Pancreas (tissue), 10 donors: ENCODE measurements at regions not wholly inside any gene's neighbourhood (a gene's known extent, or its start where the extent isn't known, plus 50 kb on each side); places are given as distances from the start of the nearest gene placed in this dataset.

Experiments used
- ATAC-seq, 4 donors: fragments of 200-7000 bp; cut with Tn5 transposase; one replicate each; pipeline versions ENCODE4 v1.8.0 to v1.9.1; 2020; ENCODE audit warnings: mild to moderate bottlenecking in 4 of 4, moderate library complexity in 4 of 4
- DNase-seq, 6 donors: peaks; one replicate each; pipeline ENCODE4 v3.0.0-alpha.2; 2020
- FAIRE-seq: peaks from 2 replicates; lab custom pipeline; 2012; peaks lifted over from hg19 to GRCh38; lab: Jason Lieb, UNC
- H3K27ac ChIP-seq, 4 donors: fragments of 200-600 bp; sonication (generic); 1 replicate in 3 of 4; 2 replicates in 1 of 4; pipeline versions ENCODE4 v1.5.0 to v1.8.0; 2020
- H3K27me3 ChIP-seq, 4 donors: fragments of 200-600 bp; one replicate each; pipeline ENCODE4 v1.8.0; 2021
- H3K36me3 ChIP-seq, 3 donors: fragments of 200-600 bp; sonication (generic) in 1 of 3; one replicate each; pipeline versions ENCODE4 v1.5.0 to v1.8.0; 2020 to 2021
- H3K4me1 ChIP-seq, 3 donors: fragments of 200-600 bp; one replicate each; pipeline ENCODE4 v1.8.0; 2021
- H3K4me3 ChIP-seq, 4 donors: fragments of 200-600 bp; sonication (generic) in 2 of 4; one replicate each; pipeline versions ENCODE4 v1.5.0 to v1.8.0; 2020 to 2021
- H3K9me3 ChIP-seq, 4 donors: fragments of 200-600 bp; one replicate each; pipeline ENCODE4 v1.8.0; 2021
- WGBS, 2 donors: extraction: QIAGEN DNeasy Blood & Tissue Kit; methylation state at CpG; one replicate each; pipeline ENCODE4 v1.1.7; 2013; 5-methylcytosine and 5-hydroxymethylcytosine counted together
- intact Hi-C, 3 donors: fragments of 100-400 bp; cut with DNase I; formaldehyde crosslinking; loops; one replicate each; pipeline versions ENCODE4 v1.11.1 to v1.14.2; 2022
- TF ChIP-seq, protein P1 (sequence below), 4 donors: fragments of 200-600 bp; sonication (generic) in 3 of 4; IDR thresholded peaks; one replicate each; pipeline versions ENCODE4 v1.5.0 to v1.8.0; 2021; ENCODE audit warnings: antibody characterized with exemption in 4 of 4
- donor health status: healthy with polysubstance abuse.
- donor health status: DM: no; HTN: no; CAD: no; lungs with moderate emphysema.
- donor health status: DM: no; HTN: no; CAD: no.
- donor health status: control.
- donor health status: control.
- donor health status: Bipolar disorder and iron deficiency.
- donor health status: DM: yes; HTN: yes; CAD: no.
- donor health status: DM: no; HTN: no; CAD: no.
- donor health status: DM: no; HTN: no; CAD: no.
- donor health status: DM: yes; HTN: yes; CAD: no.

DNA sequence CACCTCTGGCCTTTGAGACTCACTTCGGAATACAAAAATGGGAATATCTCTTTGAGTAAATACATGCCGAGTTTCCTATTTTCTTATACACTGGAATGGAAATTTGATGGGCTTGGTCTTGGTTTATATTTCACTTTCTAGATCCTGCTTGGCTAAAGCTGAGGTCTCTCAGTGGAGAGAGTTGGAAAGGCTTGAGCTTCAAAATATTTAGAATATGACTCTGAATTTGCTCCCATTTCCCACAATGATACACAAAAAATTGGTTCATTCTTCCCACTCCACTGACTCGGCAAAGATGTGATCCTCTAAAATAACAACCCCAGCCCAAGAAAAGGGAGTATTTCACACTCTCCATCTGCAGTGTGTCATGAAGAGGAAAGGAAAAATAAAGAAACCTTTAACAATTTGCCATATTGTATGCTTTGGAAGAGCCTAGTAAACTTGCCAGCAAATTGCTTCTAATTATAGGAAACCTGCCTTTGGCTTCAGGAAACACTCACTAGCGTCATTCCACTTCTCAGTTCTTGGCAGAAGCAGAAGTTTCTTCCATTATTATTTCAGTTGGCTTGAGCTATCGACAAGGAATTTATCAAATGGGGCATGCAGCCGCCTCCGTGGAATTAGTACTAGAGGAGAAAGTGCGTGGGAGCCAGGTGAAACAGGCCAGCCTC lies 302.9 kb downstream of the NSG2 start:
- Histone ChIP-seq H3K4me3 (no peak overlapping the region), H3K27me3 (no peaks in the 10 kb centered on the region), H3K9me3 (no peaks in the 10 kb centered on the region), H3K4me1 (no peaks in the 10 kb centered on the region), H3K27ac (no peak overlapping the region), H3K36me3 (no peaks in the 10 kb centered on the region)
- FAIRE-seq: no peak
- TF ChIP-seq, protein P1, sequence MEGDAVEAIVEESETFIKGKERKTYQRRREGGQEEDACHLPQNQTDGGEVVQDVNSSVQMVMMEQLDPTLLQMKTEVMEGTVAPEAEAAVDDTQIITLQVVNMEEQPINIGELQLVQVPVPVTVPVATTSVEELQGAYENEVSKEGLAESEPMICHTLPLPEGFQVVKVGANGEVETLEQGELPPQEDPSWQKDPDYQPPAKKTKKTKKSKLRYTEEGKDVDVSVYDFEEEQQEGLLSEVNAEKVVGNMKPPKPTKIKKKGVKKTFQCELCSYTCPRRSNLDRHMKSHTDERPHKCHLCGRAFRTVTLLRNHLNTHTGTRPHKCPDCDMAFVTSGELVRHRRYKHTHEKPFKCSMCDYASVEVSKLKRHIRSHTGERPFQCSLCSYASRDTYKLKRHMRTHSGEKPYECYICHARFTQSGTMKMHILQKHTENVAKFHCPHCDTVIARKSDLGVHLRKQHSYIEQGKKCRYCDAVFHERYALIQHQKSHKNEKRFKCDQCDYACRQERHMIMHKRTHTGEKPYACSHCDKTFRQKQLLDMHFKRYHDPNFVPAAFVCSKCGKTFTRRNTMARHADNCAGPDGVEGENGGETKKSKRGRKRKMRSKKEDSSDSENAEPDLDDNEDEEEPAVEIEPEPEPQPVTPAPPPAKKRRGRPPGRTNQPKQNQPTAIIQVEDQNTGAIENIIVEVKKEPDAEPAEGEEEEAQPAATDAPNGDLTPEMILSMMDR (IDR thresholded peaks at IDR 0.05): no peak
- intact Hi-C loops: no loop called here
- no peak for DNase-seq
- WGBS, 2 donors: 45 to 52% methylated on average over 8 of the region's 8 CpGs
- ATAC-seq: no peak

DNA sequence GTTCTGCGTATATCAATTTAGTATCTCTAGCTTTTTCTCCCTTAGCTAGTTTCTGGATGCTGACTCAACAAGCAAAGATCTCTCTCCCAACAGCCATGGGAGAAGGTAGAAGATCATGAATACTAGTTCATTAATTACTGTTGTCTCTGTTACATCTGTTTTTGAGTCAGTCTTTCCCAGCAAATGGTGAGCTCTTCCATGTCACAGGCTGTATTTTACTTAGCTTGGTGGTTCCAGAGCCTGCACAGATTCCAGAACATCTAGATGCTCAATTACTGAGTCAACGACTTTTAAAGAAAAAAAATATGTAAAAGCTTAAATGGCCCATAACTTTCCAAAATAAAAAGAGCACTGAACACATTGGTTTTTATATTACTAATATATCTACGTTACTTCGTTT lies 307.2 kb downstream of the NSG2 start:
- Histone ChIP-seq H3K27ac (no peak overlapping the region), H3K4me1 (no peaks in the 10 kb centered on the region), H3K36me3 (no peaks in the 10 kb centered on the region), H3K4me3 (no peak overlapping the region), H3K27me3 (no peaks in the 10 kb centered on the region), H3K9me3 (no peaks in the 10 kb centered on the region)
- intact Hi-C loops: no loop called here
- DNase-seq: no peak
- ATAC-seq: no peak
- no peak for FAIRE-seq
- 39 to 60% methylated on average over 4 of the region's 4 CpGs for WGBS, 2 donors
- TF ChIP-seq, protein P1 (IDR thresholded peaks at IDR 0.05): no peak

DNA sequence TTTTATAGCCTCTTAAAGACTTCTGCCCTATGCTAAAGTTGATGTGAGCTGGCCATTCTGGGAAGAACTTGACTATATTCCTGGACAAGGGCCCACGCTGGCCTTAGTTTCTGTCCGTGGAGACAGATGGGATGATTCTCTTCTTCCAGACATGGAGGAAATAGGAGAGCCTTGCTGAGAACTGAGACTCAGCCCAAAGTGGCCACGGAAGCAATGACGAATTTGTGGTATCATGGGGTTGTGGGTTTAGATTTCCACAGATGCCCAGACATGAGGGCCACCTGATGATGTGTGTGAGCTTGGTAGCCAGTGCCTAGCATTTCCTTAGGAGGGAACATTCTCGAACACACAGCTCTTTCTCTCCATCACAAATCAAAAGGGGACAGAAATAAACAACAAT lies 309.1 kb downstream of the NSG2 start:
- no peak overlapping the region for H3K27ac ChIP-seq
- no peaks in the 10 kb centered on the region for H3K27me3 ChIP-seq
- intact Hi-C loops: no loop called here
- TF ChIP-seq, protein P1 (IDR thresholded peaks at IDR 0.05): no peak
- 48 to 71% methylated on average over 5 of the region's 5 CpGs for WGBS, 2 donors
- DNase-seq (no peak), ATAC-seq (peak in 1 of 4 donors; percentile 58), FAIRE-seq (no peak)
- no peak overlapping the region for H3K4me3 ChIP-seq
- no peaks in the 10 kb centered on the region for H3K36me3 ChIP-seq
- H3K9me3 ChIP-seq: no peaks in the 10 kb centered on the region
- no peaks in the 10 kb centered on the region for H3K4me1 ChIP-seq

DNA sequence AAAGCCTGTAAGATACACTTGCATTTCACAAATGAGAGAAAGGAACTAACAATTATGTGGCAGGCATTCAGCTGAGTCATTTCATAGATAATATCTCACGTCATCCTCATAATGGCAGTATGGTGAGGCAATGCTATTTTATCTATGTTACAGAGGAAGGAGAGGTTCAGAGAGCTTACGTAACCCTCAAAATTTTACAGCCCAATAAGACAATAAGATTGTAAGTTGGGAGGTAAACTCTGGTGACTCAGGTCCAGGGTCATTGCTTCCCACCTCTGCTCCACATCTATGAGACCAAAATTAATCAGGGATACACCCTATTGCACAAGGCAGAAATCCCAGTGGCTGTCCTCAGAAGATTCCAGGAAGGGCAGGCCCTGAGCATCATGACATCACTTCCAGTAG lies 309.7 kb downstream of the NSG2 start:
- Histone ChIP-seq H3K9me3 (no peaks in the 10 kb centered on the region), H3K36me3 (no peaks in the 10 kb centered on the region), H3K27me3 (no peaks in the 10 kb centered on the region), H3K27ac (no peak overlapping the region), H3K4me1 (no peaks in the 10 kb centered on the region), H3K4me3 (no peak overlapping the region)
- 71 to 86% methylated on average over 2 of the region's 2 CpGs for WGBS, 2 donors
- DNase-seq: no peak
- no peak for FAIRE-seq
- peak in 2 of 4 donors; percentile 17 to 77 for ATAC-seq
- intact Hi-C loops: no loop called here
- TF ChIP-seq, protein P1 (IDR thresholded peaks at IDR 0.05): no peak

DNA sequence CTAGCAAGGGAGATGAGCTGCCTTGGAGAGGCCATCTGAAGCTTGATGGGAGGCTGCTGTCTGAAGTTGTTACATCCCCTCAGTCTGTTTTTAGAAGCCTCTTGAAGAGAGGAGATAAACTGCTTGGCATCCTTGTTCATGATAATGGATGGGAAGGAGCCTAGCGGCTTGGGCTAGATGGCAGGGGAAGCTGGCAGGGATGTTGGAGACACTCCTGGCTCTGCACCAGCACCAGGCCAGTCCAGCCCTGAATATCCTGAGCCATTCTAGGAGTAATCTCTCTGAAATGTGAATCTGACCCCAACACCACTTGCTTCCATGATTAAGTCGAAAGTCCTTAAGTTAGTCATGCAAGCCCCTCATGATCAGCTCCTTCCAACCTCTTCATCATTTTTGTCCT lies 310.5 kb downstream of the NSG2 start:
- FAIRE-seq: no peak
- DNase-seq: no peak
- Histone ChIP-seq H3K9me3 (no peaks in the 10 kb centered on the region), H3K27ac (no peak overlapping the region), H3K4me3 (no peak overlapping the region), H3K36me3 (no peaks in the 10 kb centered on the region), H3K4me1 (no peaks in the 10 kb centered on the region), H3K27me3 (no peaks in the 10 kb centered on the region)
- intact Hi-C loops: no loop called here
- 80 to 87% methylated on average over 2 of the region's 2 CpGs for WGBS, 2 donors
- TF ChIP-seq, protein P1 (IDR thresholded peaks at IDR 0.05): no peak
- no peak for ATAC-seq
